GM19035 (cell line): ENCODE measurements at regions not wholly inside any gene's neighbourhood (a gene's known extent, or its start where the extent isn't known, plus 50 kb on each side); places are given as distances from the start of the nearest gene placed in this dataset.

Experiments
- ATAC-seq: cut with Tn5 transposase; IDR thresholded peaks from one replicate; pipeline ENCODE4 v1.9.1; 2021; ENCODE audit not compliant: unreplicated experiment

DNA sequence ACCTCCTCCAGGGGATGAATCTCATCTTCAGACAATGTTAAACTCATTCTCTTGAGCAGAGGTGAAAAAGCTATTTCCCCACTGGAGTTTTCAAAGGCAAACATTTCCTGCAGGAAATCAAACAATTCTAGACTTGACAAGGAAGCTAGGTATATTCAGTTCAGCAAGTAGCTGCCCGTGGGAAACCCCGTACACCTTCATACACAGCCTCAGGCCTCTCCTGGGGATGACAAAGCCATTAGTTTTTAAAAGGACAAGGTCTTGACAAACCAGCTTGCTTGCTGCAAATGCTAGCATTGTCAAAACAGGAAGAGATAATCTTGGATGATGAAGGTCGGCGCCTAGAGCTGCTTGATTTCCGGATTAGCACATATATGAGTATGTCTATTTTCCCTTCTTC, 1630.8 kb upstream of the TENM4 start:
- no peak for ATAC-seq

DNA sequence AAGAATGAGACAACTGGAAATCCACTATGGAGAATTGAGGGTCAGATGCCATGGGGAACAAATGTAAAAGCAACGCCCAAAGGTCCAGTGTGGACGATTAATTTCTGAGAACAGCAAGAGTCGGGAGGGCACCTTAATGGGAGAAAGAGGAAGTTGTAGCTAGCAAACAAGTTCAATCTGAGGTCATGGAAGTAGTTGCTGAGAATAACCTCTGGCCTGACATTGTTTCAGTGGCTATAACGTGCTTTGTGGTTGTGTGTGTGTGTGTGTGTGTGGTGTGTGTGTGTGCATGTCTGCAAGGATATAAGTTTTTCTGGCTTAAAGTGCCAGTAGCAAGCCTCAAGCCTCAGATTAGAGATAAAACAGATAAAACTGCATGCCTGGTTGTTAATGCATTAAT, 1630.1 kb upstream of the TENM4 start:
- ATAC-seq, result peak; percentile 80

DNA sequence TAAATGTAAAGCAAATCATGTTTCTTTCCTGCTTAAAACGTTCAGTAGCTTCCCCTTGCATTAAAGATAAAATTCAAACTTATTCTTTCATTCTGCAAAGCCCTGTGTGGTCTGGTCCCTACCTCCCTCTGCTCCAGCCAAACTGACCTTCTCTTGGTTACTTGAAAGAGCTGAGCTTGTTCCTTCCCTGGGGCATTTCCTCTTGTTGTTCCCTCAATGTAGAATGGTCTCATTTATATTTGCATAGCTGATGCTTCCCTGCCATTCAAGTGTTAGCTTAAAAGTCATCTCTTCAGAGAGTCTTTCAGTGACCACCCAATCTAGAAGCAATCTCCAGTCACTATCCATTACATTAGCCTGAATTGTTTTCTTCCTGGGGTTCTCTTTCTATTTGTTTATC, 1618.5 kb upstream of the TENM4 start:
- ATAC-seq, result no peak

- ATAC-seq, result no peak
Measured at GRCh38 chr11:81052344-81053158, 1611.7 kb upstream of the TENM4 start.

DNA sequence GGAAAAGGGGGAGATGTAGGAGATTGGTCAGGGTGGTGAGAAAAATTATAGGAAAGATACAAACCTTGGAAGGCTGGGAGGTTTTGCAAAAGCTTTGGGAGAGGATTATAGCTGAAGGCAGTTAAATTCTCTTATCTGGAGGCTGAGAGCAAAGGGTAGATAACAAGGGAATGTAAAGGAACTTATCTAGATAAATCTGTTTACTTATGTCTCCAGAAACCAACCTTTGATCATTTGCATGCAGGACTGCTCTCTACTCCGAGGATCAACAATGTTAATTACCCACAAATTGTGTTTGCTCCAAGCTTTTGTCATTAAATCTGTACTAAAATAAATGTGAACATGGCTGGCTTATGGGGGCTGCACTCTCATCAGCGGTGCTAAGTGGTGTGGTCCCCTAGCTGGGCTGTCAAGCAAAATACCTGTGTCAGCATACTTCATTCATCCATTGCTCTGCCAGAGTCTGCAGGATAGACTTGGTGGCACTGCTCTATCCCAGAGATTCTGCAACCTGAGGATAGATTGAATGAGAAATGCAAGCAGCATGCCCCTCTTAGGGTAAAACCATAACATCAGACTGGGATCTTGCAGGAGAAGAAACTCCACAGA, 1599.2 kb upstream of the TENM4 start:
- ATAC-seq, result no peak

DNA sequence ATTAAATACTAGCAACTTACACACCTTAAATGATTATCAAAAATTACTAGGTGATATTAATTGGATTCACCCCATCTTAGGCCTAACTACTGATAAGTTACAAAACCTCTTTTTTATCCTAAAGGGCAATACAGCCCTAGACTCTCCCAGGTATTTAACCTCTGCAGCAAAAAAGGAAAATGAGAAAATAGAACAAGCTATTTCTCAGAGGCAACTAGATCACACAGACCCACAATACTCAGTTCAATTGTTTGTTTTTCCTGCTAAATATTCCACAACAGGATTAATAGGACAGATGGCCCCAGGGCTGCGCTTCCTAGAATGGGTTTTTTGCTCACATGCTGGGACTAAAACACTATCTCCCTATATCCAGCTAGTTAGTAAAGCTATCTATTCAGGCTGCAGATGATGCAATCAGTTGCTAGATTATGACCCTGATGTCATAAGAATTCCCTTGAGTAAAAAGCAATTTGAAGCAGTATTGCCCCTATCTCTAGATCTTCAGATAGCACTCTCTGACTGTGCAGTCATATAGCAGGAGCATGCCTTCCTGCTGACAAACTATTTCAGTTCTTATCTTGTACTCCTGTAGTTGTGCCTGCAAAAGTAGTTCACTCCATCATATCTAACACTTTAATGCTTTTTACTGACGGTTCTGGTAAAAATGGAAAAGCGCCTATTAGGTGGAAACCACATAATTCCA, 1595.5 kb upstream of the TENM4 start:
- no peak for ATAC-seq

GRCh38 chr11:81033779-81034540, 1593.1 kb upstream of the TENM4 start:
- no peak for ATAC-seq

GRCh38 chr11:81032906-81033305, 1592.1 kb upstream of the TENM4 start:
- ATAC-seq, result no peak

GRCh38 chr11:81030186-81030585, 1589.4 kb upstream of the TENM4 start:
- ATAC-seq, result no peak

DNA sequence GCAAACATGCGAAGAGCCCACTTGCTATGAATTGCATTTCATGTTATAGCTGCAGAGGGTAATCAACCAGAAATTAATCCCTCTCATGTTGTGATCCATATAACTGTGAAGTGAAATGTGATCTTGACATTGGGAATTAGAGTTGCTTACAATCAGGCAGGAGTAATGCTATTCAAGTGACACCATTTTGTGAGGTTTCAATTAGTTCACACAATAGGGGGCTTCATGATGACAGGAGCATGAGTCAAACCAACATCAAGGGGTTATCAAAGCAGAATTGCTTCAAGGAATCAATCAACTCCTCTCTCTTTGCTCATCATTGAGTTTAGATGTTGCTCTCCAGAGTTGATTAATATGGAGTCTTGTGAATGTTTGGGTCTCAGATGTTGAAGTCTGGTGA, 1585.2 kb upstream of the TENM4 start:
- ATAC-seq, result no peak

- ATAC-seq, result no peak
Measured at GRCh38 chr11:81022057-81022456, 1581.2 kb upstream of the TENM4 start.

GRCh38 chr11:81010631-81011030, 1569.8 kb upstream of the TENM4 start:
- no peak for ATAC-seq

GRCh38 chr11:81007046-81007445, 1566.2 kb upstream of the TENM4 start:
- no peak for ATAC-seq

- ATAC-seq, result no peak
Measured at GRCh38 chr11:81005595-81005994, 1564.8 kb upstream of the TENM4 start.

DNA sequence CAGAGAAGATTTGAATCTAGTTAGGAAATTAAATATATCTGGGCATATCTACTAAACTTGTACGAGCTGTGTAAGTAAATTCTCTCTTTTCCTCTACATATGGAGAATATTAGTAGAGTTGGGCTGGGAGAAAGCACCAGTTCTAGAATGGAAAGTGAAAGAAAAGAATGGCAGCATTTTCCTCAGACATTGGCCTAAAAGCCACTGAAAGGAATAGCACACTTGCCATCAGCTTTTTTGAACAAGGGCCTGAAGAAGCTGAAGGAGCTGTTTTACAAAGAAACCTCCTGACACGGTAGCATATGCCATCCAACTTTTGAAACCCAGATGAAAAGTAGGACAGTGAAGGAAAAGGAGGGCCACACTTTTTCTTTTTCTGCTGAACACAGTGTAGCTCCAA, 1563.7 kb upstream of the TENM4 start:
- ATAC-seq, result no peak

GRCh38 chr11:81002374-81002773, 1561.5 kb upstream of the TENM4 start:
- no peak for ATAC-seq

- no peak for ATAC-seq
Measured at GRCh38 chr11:81000735-81001134, 1559.9 kb upstream of the TENM4 start.

GRCh38 chr11:81000334-81000733, 1559.5 kb upstream of the TENM4 start:
- no peak for ATAC-seq

DNA sequence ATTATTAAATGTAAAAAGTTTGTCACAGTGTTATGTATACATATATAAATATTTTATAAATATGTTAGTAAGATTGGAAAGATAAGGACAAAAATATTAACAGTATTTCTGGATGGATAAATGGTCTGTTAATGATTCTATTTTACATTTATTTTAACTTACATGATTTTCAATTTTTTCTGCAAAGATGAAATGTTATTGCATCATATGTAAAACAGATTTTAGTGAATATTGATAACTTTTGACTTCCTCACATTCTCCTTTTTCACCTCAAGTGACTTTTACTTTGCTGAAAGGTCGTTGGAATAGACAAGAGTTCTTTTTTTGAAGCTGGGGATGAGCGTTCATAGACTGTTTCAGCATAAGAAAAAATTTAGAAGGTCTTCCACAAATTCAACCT, 1554.7 kb upstream of the TENM4 start:
- ATAC-seq, result no peak

GRCh38 chr11:80993536-80993935, 1552.7 kb upstream of the TENM4 start:
- ATAC-seq, result no peak

DNA sequence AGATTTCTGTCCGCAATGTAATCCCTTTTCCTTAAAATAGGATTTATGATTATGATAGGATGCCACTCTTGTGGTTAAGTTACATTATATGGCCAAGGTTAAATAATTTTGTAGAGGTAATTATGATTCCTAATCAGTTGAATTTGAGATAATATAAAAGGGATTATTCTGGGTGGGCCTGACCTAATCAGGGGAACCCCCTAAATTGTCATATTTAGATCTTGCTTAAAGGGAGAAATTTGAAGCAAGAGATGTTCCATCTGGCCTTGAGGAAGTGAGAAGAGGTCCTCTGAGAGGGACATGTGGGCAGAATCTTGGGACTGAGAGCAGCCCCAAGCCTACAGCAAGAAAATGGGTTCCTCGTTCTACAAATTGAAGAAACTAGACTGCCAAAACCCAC, 1550.1 kb upstream of the TENM4 start:
- no peak for ATAC-seq
